ENCODE measurements at regions not wholly inside any gene's neighbourhood (a gene's known extent, or its start where the extent isn't known, plus 50 kb on each side); places are given as distances from the start of the nearest gene placed in this dataset.
"Not testable (repeated sequence)": the region's sequence is repeated elsewhere in the genome, so short reads cannot be mapped to it uniquely, and the experiment has no call there.

- no peak for DNase-seq
Observed at GRCh38 chr12:131422187-131422520, 288.7 kb upstream of the SFSWAP start.

- no peak for DNase-seq
Observed at GRCh38 chr12:131422744-131423143, 288.1 kb upstream of the SFSWAP start.

DNA sequence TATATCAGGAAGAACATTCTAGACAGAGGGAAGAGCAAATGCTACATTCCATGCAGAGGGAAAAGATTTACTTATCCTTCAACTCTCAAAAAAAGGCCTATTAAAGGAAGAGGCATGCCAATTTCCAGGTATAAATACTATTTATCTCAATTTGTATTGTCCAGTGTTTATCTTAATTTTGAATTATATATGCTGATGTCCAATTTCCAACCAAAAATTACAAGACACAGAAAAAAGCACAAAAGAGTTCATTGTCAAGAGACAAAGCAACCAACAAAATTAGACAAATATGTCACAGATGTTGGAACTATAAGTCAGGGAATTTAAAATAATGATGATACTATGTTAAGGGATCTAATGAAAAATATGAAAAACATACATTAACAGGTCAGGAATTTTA is 286.6 kb upstream of the SFSWAP start:
- DNase-seq = no peak

GRCh38 chr12:131425112-131426075 is 285.5 kb upstream of the SFSWAP start:
- DNase-seq = no peak

GRCh38 chr12:131428091-131428685 is 282.7 kb upstream of the SFSWAP start:
- DNase-seq = no peak

GRCh38 chr12:131429221-131429620 is 281.7 kb upstream of the SFSWAP start:
- not testable (repeated sequence) for DNase-seq

DNA sequence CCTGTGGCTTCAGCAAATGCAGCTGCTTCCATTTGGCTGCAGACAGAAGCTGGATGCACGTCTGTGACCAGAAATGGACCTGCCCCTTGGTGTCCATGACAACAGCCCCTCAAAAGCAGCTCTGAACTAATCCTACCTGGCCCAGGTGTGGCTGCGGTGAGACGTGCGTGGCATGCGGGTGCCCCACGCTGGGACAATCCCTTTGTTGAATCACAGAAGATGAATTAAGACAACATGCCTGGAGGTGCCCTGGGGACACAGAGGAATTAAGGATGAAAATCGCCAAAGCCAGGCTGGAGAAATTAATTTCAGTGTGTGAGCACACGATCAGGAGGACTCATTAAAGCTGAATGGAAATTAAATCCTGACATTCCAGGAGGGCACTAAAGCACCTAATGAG is 281.2 kb upstream of the SFSWAP start:
- not testable (repeated sequence) for DNase-seq

DNA sequence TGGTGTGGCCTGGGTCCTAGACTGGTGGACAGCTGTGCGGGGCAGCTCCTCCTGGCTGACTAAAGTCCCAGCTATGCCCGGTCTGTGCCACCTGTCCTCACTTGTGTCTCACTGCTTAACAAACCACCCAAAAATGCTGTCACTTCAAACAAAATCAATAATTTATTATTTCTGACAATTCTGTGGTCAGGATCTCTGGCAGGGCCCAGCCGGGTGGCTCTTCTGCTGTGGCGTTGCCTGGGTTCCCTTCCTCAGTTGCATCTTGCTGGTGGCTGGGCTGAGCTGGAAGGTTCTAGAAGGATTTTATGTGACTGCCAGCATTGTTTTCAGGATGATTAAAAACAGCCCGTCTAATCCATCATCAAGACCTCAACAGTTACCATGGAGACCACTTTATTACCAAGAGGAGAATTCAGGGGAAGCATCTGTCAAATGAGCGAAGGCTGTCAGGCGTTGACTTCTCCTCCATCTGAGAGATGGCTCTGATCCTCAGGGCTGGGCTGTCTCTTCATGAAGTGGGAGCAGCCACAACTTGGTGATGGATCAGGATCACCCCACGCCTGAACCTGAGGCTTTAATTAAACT is 280.6 kb upstream of the SFSWAP start:
- no peak for DNase-seq

DNA sequence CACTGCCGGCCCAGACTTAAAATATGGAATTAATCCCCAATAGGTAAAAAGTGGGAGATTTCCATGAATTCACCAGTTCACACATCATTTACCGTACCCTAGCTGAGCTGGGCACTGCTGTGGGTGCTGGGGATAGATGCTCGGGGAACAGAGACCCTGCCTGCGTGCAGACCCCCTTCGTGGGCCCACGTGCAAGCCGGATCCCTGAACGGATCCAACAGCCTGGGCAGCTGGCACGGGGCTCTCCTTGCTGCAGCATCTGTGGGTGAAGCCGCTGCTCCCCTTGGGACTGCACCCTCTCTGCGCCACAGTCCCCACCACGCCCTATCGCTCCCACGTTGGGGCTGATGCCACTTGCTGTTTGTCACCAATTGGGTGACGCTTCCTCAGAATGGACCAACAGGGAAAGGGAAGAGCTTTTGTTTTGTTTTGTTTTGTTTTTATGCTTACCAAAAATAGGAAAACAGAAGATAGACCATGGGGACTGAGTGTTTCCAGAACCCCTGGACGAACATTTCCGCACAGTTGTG is 279.7 kb upstream of the SFSWAP start:
- DNase-seq = not testable (repeated sequence)

- no peak for DNase-seq
Observed at GRCh38 chr12:131432532-131433260, 278.2 kb upstream of the SFSWAP start.

GRCh38 chr12:131434208-131435125 is 276.4 kb upstream of the SFSWAP start:
- DNase-seq = no peak

GRCh38 chr12:131436922-131437705 is 273.8 kb upstream of the SFSWAP start:
- no peak for DNase-seq

- no peak for DNase-seq
Observed at GRCh38 chr12:131437706-131438492, 273.0 kb upstream of the SFSWAP start.

GRCh38 chr12:131438493-131438835 is 272.4 kb upstream of the SFSWAP start:
- not testable (repeated sequence) for DNase-seq

- no peak for DNase-seq
Observed at GRCh38 chr12:131438881-131439280, 272.0 kb upstream of the SFSWAP start.

GRCh38 chr12:131439752-131440151 is 271.1 kb upstream of the SFSWAP start:
- not testable (repeated sequence) for DNase-seq

DNA sequence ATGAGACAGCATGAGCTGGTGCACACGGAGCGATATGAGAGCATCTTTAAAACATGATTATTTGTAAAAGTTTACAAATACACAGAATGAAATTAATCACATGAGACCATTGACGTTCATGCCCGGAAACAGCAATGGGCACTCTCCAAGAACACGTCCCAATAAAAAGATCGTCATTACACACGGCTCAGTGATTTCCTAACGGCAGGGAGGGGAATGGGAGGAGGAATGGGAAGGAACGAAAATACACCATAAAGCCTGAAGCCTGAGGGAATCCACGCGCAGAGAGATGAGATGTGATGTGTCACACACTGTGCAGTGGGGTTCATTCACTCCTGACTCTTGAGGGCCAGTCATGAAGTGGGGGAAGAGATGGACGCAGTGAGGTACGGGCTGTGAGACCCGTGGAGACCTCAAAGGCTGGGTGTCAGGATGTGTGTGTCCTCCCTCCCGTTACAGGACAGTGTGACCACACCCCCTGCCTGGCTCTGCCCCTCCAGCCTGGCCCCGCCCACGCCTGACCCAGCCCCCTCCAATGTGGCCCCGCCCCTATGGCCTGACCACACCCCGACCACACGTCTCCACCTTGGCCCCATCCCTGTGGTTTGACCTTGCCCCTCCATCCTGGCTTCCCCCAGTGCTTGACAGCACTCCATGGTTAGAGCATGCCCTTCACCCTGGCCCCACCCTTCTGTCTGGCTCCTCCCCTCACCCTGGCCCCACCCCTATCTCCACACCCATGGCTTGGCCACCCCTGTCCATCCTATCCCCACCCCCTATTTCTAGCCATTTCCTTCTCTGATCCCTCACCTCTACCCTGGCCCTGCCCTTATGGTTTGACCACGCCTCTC is 270.5 kb upstream of the SFSWAP start:
- DNase-seq = not testable (repeated sequence)

GRCh38 chr12:131441060-131441396 is 269.9 kb upstream of the SFSWAP start:
- no peak for DNase-seq

DNA sequence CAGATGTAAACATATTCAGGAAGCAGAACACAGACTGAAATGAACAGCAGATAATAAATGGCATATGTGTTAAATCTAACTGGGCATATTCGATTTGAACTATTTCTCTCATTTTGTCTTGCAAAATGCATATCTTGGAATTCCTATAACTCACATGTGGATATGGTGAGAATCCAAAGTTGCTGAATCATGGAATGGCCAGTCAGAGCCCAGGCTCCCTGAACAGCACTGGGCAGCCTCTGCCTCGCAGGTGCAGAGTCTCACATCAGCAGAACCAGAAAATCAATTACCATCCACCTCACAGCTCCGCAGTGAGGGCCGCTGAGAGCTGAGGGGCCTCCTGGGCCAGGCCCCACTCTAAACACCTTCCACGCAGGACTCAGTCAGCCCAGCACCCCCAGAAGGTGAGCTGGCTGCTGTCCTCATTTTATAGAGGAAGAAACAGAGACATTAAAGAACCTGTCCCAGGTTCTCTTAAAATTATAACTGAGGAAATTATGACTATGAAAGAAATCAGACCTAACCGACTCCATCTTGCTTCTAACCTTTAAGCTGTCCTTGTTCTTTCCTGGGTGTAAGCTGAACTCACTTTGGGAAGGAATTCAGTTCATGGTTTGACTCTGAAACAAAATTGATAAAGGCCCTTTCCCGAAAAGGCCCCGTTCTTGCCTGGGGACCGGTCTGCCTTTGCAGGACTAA is 269.1 kb upstream of the SFSWAP start:
- no peak for DNase-seq
